DMS114 treated with DMSO at 0.1 percent for 48 hours (cell line): ENCODE measurements at regions not wholly inside any gene's neighbourhood (a gene's known extent, or its start where the extent isn't known, plus 50 kb on each side); places are given as distances from the start of the nearest gene placed in this dataset.
"Not testable (repeated sequence)": the region's sequence is repeated elsewhere in the genome, so short reads cannot be mapped to it uniquely, and the experiment has no call there.

Source experiments
- DNase-seq: peaks from one replicate; lab custom pipeline; 2025; ENCODE audit not compliant: unreplicated experiment; lab: John Stamatoyannopoulos, UW

DNA sequence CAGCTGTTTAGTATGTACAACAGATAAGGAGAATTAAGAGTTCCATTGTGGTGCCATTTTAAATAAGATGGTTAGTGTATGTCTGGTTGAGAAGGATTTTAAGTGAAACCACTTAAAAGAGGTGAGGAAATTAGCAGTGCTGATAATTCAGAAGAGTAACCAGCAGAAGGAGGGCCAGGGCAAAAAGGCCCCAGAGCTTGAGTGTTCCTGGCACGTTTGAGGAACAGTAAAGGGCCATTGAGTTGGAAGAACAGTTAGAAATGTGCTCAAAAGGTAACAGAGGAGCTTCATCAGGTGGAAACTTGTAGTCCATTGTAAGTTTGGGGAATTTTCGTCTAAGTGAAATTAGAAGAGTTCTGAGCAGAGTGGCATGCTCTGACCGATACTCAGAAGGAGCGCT lies 606.2 kb upstream of the ZFP42 start:
- DNase-seq = no peak

DNA sequence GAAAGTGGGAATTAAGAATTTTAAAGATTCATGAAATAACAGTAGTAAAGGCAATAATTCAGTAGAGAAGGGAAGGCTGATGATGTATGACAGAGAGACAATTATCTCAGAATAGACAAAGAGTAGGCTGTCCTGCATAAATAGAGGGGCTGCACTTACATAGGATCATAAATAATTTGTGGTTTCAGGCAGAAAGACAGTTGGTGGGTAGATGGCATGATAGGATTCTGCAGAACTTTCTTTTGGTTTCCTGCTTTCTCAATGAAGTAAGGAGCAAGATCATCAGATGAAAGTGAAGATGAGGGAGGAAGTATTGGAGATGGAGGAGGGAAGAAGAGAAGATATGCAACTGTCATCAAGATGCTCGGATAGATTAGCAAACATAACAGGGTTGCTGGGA lies 604.9 kb upstream of the ZFP42 start:
- DNase-seq = no peak

DNA sequence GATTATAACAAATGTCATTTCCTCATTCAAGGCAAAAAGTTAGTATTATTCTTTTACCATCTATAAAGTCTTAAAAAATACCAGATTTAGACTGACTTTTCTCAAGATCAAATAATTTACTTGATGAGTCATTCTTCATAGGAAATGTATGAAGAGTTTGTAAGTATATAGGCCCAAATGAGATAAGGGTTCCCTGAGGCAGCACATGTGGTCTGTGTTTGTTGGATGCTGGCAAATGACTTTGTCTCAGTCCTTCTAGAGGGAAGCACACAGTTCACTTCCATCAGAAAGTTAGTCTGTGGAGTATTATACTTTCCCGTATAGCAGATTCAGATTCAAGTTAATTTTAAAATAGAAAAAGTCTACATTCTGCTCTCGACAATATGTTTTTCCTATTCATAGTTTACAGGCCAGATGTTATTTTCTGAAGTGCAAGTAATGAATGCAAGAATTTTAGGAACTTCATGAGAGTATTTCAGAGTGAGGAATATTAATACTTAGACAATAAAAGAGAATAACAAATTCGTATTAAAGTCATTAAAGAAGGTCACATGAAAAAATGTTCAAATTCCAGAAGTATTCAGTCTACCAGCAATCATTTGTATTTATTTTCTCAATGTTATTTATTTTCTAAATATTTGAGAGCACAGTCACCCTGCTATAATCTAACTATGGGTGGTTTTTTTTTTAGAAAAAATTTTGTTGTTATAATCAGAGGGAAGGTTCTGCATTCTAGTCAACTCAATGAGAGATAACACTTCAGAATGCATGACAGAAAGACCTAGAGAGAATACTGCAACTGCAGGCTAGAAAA lies 601.8 kb upstream of the ZFP42 start:
- DNase-seq = no peak

DNA sequence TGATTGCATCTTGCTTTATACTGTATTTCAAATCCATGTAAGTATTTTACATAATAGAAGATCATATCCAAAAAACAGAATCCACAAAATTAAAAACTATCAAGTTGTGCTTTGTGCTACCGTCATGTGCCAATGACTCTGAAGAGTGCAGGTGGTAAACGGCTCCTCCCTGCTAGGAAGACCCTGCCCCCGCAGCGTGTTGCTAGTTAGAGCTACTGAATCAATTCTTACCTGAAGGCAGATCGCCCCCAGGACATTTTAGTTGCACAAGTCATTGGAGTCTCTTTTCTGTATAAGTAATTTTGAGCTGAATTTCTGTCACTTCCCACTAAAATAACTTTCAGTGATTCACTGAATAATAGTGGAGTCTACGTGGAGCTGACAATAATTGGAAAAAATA lies 599.5 kb upstream of the ZFP42 start:
- no peak for DNase-seq

DNA sequence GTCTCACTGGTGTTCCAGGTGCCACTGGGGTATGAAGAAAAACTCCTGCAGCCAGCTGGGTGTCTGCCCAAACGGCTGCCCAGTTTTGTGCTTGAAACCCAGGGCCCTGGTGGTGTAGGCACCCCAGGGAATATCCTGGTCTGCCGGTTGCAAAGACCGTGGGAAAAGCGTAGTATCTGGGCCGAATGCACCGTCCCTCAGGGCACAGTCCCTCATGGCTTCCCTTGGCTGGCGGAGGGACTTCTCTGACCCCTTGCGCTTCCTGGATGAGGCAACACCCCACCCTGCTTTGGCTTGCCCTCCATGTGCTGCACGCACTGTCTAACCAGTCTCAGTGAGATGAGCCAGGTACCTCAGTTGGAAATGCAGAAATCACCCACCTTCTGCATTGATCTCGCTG lies 587.1 kb upstream of the ZFP42 start:
- not testable (repeated sequence) for DNase-seq

DNA sequence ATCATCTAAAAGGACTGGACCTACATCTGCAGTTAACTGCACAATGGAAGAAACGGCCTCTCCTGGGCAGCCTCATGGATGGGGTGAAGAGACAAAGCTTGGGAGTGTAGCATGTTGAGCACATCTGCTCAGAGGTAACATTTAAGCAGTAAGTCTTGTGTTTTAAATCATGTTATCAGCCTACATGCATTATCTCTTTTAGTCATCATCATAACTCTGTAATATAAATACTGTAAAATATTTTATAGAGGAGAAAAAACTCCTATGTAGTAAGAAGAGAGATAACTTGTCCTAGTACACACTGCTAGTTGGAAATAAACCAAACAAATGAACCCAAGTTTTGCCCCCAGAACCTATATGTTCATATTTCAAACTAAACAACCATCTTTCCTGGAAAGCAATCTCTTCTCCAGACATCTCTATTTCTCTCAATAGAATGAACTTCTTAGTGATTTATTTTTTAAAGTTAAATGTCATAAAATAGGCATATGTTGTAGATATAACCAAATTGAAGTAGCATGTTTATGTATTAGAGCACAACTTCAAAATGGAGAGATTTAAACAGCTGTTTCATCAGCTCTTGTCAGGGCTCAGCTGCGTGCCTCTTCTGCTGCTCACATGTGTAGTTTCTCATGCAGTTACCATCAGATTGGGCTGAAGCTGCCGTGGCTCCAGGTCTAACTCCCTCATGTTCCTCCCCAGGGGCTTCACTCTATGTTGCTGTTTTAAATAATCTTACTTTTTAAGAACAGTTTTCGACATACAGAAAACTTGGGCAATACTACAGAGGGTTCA lies 581.8 kb upstream of the ZFP42 start:
- DNase-seq = no peak

DNA sequence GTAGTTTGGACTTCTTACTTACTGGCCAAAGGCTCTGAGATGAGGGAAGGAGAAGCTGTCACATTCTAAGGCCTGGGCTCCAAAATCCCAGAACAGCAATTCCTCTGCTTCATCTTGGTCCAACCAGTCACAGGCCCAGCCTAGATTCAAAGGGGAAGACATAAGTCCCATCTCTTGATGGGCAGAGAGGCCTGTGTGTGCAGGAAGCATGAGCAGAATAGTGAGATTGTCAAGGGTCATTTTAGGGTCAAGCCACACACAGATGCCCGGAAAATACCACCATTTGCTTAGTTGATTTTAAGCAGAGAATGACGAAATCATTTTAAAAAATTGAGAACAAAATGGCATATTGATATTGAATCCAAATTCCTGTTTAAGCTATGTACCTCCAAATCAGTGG lies 580.9 kb upstream of the ZFP42 start:
- no peak for DNase-seq

DNA sequence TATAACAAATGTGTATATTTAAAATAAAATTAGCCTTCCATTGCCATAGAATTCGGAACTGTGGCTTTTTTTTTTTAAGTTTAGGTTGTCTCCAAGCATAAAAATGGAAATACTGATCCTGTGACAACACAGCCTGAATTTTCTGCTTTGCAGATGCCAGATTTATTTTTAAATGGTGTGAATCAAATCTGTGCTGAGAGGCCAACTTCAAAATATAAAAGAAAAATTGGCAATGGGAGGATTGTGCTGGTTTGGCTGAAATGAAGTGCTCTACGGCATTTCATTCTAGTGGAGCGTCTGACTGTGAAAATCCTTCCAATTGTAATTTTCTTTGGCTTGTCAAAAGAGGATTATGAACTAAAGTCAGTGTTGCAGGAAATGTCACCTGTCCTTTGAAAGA lies 580.3 kb upstream of the ZFP42 start:
- no peak for DNase-seq

DNA sequence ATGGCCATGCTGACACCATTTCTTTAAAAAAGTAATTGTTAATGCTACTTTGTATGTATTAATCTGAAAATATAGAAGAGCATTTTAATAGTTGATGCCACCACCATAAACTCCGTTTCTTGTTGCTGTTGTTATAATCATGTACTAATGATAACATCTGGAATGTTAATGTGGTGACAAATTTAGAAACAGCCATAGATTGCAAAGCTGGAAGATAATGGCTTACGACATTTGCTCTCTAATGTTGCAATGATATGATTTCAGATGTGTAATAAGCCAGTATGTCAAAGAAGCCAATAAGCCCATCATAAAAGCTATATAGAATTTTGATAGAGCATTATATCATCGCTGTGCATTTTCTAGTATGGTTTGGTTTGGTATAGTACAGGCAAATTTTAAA lies 579.4 kb upstream of the ZFP42 start:
- no peak for DNase-seq

DNA sequence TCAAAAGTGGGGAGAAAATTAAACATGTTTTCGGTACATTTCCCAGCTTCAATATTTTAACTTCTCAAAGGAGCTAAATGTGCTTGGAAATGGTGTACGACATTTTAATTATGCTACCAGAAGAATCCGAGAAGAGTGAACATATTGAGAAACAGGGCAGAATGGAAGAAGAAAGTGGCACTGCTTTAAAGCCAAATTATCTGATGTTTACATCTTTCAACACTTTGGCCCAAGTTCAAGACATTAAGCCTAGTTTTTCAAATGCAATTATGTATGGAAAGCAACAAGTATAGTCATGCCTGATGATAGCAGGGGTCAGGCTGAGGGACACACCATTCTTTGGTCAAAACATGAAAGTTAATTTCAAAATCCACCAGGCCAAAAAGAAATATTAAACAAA lies 577.9 kb upstream of the ZFP42 start:
- DNase-seq = no peak

DNA sequence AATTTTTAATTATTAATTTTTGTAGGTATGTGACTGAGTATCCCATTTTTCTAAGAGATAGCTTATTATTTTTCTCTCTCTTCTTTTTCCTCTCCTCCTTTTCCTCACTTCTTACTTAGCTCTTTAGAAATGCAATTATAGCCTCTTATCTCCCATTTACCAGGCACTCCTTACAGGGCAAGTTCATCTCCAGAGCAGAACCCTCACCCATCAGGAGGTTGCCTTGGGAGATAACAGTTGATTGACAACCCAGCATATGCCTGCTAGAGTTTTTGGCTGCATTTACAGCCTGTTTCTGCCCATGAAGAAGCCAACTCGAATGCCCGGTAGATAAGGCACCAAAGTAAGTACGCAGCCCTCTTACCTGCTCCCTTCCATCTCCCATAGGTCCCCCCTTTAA lies 572.9 kb upstream of the ZFP42 start:
- DNase-seq = no peak

DNA sequence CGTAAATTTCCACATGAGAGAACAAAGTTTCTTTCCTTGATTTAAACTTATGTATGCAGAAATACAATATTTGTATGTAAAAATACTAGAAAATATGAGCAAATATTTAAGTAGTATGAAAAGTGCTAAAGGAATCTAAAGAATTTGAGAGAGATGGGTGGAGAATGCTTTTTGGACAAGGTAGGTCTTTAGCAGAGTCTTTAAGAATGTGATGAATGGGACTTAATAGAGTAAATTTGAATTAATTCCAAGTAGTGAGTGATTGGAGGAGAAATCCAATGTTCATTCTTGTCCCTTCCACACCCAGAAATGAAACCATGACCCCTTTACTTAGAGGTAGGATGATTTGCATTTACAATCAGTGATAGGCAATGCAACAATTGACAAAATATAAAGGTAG lies 570.9 kb upstream of the ZFP42 start:
- no peak for DNase-seq

DNA sequence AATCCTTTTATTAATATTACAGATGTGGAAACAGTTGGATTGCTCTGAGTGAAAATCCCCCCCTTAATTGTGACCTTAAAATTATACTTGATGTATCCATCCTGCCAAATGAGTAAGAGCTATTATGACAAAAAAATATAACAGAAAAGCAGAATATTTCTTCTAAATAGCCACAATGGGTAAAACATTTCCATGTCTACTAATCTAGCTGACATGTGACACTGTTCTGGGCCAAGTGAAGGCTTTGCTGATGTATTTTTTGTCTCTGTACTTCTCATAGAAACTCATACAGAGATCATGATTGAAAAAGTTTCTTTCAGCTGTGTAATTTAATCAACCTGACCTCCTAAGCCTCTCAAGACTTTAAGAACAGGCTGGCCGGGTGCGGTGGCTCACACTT lies 569.1 kb upstream of the ZFP42 start:
- DNase-seq = no peak

DNA sequence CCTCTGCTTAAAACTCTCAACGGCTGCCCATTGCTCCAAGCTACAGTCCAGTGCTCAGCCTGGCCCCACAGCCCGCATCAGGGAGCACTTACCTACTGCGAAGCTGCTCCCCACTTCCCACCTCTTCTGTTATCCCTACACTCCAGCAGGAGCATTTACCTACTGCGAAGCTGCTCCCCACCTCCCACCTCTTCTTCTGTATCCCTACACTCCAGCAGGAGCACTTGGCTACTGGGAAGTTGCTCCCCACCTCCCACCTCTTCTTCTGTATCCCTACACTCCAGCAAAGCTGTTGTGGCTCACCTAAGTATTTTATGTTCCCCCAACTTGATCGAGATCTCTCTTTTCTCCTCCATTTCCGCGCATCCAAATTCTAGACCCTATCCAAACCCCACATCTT lies 563.3 kb upstream of the ZFP42 start:
- no peak for DNase-seq

DNA sequence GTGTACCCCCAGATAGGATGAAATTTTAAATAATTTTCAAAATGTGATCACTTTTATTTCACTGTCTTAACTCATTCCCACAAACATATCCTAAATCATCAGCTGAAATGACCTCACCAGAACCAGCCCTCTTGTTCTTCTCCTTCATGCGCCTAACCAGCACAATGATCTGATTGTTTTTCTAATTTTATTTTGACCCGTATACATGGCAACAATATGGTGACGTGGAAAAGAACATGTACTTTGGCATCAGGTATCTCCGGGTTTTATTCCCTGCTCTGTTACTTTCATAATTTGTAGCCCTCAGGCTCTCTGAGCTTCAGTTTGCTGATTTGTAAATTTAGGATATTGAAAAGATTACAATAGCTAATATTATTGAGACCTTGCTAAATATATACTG lies 562.4 kb upstream of the ZFP42 start:
- DNase-seq = no peak

DNA sequence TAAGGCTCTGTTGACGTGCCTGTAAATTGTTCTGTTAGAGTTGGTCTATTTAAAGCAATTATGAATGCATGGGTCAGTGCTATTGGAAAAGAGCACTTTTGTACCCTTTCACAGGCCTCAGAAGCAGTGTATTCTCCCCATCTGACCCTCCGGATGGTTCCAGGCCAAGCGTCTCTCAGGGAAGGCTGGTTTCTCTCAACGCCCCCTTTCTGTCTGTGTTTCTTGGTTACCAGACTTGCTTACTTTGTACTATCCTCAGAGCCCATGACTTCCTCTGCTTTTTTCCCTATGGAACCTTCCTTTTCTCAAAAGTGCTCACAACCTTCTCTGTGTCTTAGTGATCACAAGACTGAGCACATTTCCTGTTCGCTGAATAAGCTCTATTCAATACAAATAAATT lies 559.3 kb upstream of the ZFP42 start:
- DNase-seq = no peak

DNA sequence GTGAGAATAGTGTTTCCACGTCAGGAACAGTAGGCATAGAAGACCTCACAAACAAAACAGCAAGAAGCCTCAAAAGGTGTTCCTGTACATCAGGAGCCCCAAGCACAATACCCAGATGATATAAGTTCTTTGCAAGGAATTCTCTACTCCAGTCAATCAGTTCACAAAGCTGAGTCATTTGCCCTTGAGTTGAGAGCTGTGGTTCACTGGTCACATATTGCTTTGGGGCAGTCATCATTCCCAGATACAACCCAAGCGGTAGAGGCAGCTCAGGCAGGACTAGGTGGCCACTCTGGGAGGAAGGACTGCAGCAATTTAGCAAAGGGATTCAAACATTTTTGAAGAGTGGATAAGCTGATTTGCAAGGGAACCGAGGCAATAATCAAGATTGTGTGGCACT lies 551.5 kb upstream of the ZFP42 start:
- DNase-seq = no peak

DNA sequence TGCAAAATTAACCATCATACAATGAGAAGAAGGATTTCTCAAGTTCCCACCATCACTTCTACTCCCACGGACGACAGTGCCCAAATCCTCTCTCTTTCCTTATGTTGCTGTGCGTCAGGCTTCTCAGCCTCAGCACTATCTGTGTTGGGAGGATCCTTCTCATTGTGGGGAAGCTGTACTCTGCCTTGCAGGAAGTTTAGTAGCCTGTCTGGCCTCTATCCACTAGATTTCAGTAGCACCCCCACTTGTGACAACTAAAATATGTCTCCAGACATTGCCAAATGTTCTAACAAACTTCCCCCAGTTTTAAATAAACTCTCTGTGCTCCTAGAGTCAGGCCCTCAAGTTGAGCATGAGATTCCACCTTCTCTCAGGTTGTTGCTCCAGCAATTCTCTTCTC lies 545.9 kb upstream of the ZFP42 start:
- DNase-seq = no peak

DNA sequence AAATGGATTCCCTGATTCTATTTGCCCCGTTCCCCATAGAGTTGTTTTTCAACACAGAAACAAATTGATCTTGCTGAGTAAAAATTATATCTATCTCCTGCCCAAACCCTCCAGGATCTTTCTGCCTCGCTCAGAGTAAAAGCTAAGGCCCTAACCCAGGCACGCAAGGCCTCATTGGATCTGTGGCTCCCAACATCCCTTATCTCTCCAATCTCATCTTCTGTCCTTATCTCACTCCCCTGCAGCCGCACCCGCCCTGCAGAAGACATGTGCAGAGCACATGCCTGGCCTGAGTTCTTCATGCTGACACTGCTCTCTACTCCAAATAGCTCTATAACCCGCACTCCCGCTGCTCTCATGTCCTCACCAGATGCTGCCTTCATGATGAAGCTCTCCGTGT lies 543.8 kb upstream of the ZFP42 start:
- no peak for DNase-seq

DNA sequence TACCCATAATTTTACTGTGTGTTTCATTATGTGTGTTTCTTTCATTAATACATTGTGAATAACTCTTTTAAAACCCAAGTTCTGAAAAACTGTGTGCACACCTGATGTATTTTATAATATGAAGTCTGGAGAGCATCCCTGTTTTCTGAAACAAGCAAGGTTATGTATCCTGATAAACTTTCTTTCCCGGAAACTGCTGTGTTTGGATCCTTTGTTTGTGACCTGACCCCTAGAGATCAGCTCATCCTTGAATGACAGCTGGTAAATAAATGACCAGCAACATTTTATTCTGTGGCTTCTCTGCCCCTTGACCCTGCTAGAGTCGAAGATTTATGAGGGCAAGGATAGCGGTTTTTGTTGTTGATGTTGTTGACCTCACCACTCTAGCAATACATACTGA lies 535.6 kb upstream of the ZFP42 start:
- DNase-seq = no peak

DNA sequence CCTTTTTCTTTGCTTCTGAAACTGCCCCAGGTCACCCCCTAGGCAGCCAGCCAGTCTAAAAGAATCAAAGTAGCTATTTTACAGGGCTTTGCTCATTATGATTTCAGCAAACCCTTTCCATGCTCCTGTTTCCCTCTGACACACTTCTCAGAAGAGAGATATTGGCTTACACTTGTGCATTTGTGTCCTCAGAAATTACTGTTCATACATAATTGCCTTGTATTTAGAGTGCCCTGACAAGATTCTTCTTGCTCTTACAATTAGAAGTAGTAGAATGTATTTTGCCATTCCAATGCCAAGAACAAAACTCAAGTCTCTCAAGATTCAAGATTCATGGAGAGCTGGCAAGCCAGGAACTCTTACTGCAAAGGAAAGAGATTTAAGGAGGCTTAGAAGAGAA lies 531.0 kb upstream of the ZFP42 start:
- DNase-seq = no peak

DNA sequence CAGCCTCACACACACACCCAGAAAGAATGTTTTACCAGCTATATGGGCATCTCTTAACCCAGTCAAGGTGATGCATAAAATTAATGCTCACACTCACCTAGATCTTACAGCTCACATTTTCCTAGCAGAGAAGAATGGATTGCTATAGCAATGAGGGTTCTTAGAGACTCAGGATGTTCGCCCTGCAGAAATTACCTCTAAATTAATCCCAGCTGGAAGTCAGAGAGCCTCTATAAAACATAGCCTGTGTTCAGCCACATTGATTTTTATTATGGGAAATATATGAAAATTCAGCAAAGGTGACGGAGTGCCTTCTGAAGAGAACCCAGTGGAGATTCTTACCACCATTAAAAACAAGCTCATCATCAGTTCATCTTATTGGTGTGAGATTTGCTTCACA lies 528.3 kb upstream of the ZFP42 start:
- no peak for DNase-seq

DNA sequence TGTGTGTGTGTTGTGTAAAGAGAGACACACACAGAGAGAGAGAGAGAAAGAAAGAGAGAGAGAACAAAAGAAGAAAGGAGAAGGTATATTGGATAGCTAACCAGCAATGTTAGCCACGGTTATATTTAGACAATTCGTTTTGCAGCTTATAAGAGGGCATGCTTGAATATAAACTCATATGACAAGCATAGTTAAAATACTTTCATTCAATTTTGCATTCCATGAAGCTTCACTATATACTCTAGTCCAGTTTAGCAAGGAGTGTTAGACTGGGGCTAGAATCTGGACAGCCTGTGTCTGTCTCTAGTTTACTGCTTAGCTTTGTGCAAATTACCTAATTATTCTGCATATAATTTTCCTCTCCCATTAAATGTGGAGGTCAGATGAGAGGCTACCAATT lies 525.9 kb upstream of the ZFP42 start:
- no peak for DNase-seq
